Thyroid gland (tissue), 4 donors: ENCODE measurements at regions not wholly inside any gene's neighbourhood (a gene's known extent, or its start where the extent isn't known, plus 50 kb on each side); places are given as distances from the start of the nearest gene placed in this dataset.

Source experiments
- DNase-seq, 2 donors: peaks; one replicate each; pipeline ENCODE4 v3.0.0-alpha.2; 2019
- H3K27ac ChIP-seq, 3 donors: fragments of 200-600 bp; sonication (generic); 1 replicate in 2 of 3; 2 replicates in 1 of 3; pipeline ENCODE4 v1.5.1; 2016 to 2019; ENCODE audit warnings: mild to moderate bottlenecking in 1 of 3, moderate library complexity in 1 of 3
- H3K27me3 ChIP-seq: fragments of 200-600 bp; sonication (generic); one replicate; pipeline ENCODE4 v1.5.1; 2019
- H3K36me3 ChIP-seq, 2 donors: fragments of 200-600 bp; sonication (generic); one replicate each; pipeline ENCODE4 v1.5.1; 2016 to 2019
- H3K4me1 ChIP-seq, 2 donors: fragments of 200-600 bp; sonication (generic); one replicate each; pipeline ENCODE4 v1.5.1; 2017 to 2019
- H3K4me3 ChIP-seq, 3 donors: fragments of 200-600 bp; sonication (generic); replicated peaks in 1 of 3; 1 replicate in 2 of 3; 2 replicates in 1 of 3; pipeline ENCODE4 v1.5.1; 2016; ENCODE audit warnings: mild to moderate bottlenecking in 1 of 3
- H3K9me3 ChIP-seq: fragments of 200-600 bp; sonication (generic); one replicate; pipeline ENCODE4 v1.5.1; 2017
- CTCF ChIP-seq, 6 experiments: fragments of 200-600 bp in 3 of 6; fragments of 450-650 bp in 3 of 6; sonication (generic) in 3 of 6; IDR thresholded peaks; one replicate each; pipeline ENCODE4 v1.5.1; 2016 to 2019; ENCODE audit warnings: antibody characterized with exemption in 6 of 6, mild to moderate bottlenecking in 2 of 6, inconsistent platforms in 1 of 6, moderate library complexity in 1 of 6
- POLR2A ChIP-seq, 2 donors: fragments of 450-650 bp; IDR thresholded peaks; one replicate each; pipeline ENCODE4 v1.6.1; 2017; ENCODE audit warnings: antibody characterized with exemption in 2 of 2, mild to moderate bottlenecking in 2 of 2, moderate library complexity in 1 of 2
- WGBS, 2 donors: methylation state at CpG; one replicate each; pipeline ENCODE4 v1.1.5; 2017; 5-methylcytosine and 5-hydroxymethylcytosine counted together
- intact Hi-C: fragments of 100-400 bp; cut with DNase I; formaldehyde crosslinking; loops from one replicate; pipeline ENCODE4 v1.15.1; 2023

- H3K36me3 ChIP-seq, result no peaks in the 10 kb centered on the region
- DNase-seq, result no peak
- no peak overlapping the region for H3K4me3 ChIP-seq
- no peaks in the 10 kb centered on the region for H3K27me3 ChIP-seq
- no peak for TF ChIP-seq POLR2A (IDR thresholded peaks at IDR 0.05)
- TF ChIP-seq CTCF (IDR thresholded peaks at IDR 0.05), result no peak
- H3K9me3 ChIP-seq, result no peaks in the 10 kb centered on the region
- H3K4me1 ChIP-seq, result no peaks in the 10 kb centered on the region
- H3K27ac ChIP-seq, result no peak overlapping the region
- 11 to 13% methylated on average over 1 of the region's 1 CpG for WGBS, 2 donors
- intact Hi-C loops, result no loop called here
Observed at GRCh38 chr10:108583877-108584276, 1339.4 kb downstream of the XPNPEP1 start.

- Histone ChIP-seq H3K27me3 (no peaks in the 10 kb centered on the region), H3K9me3 (no peaks in the 10 kb centered on the region), H3K27ac (no peak overlapping the region), H3K36me3 (no peaks in the 10 kb centered on the region), H3K4me3 (no peak overlapping the region), H3K4me1 (no peaks in the 10 kb centered on the region)
- 71 to 84% methylated on average over 1 of the region's 1 CpG for WGBS, 2 donors
- intact Hi-C loops, result no loop called here
- DNase-seq, result no peak
- no peak for TF ChIP-seq POLR2A (IDR thresholded peaks at IDR 0.05)
- TF ChIP-seq CTCF (IDR thresholded peaks at IDR 0.05), result no peak
Observed at GRCh38 chr10:108582888-108583287, 1340.4 kb downstream of the XPNPEP1 start.

GRCh38 chr10:108582387-108582786, 1340.9 kb downstream of the XPNPEP1 start:
- H3K4me3 ChIP-seq, result no peak overlapping the region
- H3K27ac ChIP-seq, result no peak overlapping the region
- no peaks in the 10 kb centered on the region for H3K27me3 ChIP-seq
- no peaks in the 10 kb centered on the region for H3K36me3 ChIP-seq
- 79 to 83% methylated on average over 3 of the region's 3 CpGs for WGBS, 2 donors
- H3K4me1 ChIP-seq, result no peaks in the 10 kb centered on the region
- H3K9me3 ChIP-seq, result no peaks in the 10 kb centered on the region
- intact Hi-C loops, result no loop called here
- no peak for DNase-seq
- no peak for TF ChIP-seq POLR2A (IDR thresholded peaks at IDR 0.05)
- TF ChIP-seq CTCF (IDR thresholded peaks at IDR 0.05), result no peak

- intact Hi-C loops, result no loop called here
- Histone ChIP-seq H3K4me1 (no peaks in the 10 kb centered on the region), H3K27ac (no peak overlapping the region), H3K9me3 (no peaks in the 10 kb centered on the region), H3K27me3 (no peaks in the 10 kb centered on the region), H3K36me3 (no peaks in the 10 kb centered on the region), H3K4me3 (no peak overlapping the region)
- no peak for DNase-seq
- TF ChIP-seq CTCF (IDR thresholded peaks at IDR 0.05) (no peak), POLR2A (IDR thresholded peaks at IDR 0.05) (no peak)
- WGBS, 2 donors, result 85 to 100% methylated on average over 1 of the region's 1 CpG
Observed at GRCh38 chr10:108578258-108578657, 1345.1 kb downstream of the XPNPEP1 start.

GRCh38 chr10:108574233-108574632, 1349.1 kb downstream of the XPNPEP1 start:
- H3K27me3 ChIP-seq, result no peaks in the 10 kb centered on the region
- intact Hi-C loops, result no loop called here
- H3K4me1 ChIP-seq, result no peaks in the 10 kb centered on the region

More at GRCh38 chr10:108574233-108574632, 1349.1 kb downstream of the XPNPEP1 start:
- Histone ChIP-seq H3K27ac (no peak overlapping the region), H3K36me3 (no peaks in the 10 kb centered on the region), H3K4me3 (no peak overlapping the region), H3K9me3 (no peaks in the 10 kb centered on the region)
- WGBS, 2 donors, result 93 to 94% methylated on average over 1 of the region's 1 CpG
- no peak for DNase-seq
- TF ChIP-seq CTCF (IDR thresholded peaks at IDR 0.05), result no peak
- TF ChIP-seq POLR2A (IDR thresholded peaks at IDR 0.05), result no peak
